Neural progenitor cell (in vitro differentiated cells): ENCODE measurements at regions not wholly inside any gene's neighbourhood (a gene's known extent, or its start where the extent isn't known, plus 50 kb on each side); places are given as distances from the start of the nearest gene placed in this dataset.

Experiments
- EZH2 ChIP-seq: fragments of 200-600 bp; sonication (generic); IDR thresholded peaks from 2 replicates; pipeline ENCODE4 v1.6.1; 2017; ENCODE audit warnings: antibody characterized with exemption, mild to moderate bottlenecking, moderate library complexity
- TF ChIP-seq, protein P1 (sequence below): fragments of 200-600 bp; sonication (generic); IDR thresholded peaks from 2 replicates; pipeline ENCODE4 v1.5.1; 2017; ENCODE audit warnings: antibody characterized with exemption, mild to moderate bottlenecking

- TF ChIP-seq EZH2: no peak
- TF ChIP-seq, protein P1, sequence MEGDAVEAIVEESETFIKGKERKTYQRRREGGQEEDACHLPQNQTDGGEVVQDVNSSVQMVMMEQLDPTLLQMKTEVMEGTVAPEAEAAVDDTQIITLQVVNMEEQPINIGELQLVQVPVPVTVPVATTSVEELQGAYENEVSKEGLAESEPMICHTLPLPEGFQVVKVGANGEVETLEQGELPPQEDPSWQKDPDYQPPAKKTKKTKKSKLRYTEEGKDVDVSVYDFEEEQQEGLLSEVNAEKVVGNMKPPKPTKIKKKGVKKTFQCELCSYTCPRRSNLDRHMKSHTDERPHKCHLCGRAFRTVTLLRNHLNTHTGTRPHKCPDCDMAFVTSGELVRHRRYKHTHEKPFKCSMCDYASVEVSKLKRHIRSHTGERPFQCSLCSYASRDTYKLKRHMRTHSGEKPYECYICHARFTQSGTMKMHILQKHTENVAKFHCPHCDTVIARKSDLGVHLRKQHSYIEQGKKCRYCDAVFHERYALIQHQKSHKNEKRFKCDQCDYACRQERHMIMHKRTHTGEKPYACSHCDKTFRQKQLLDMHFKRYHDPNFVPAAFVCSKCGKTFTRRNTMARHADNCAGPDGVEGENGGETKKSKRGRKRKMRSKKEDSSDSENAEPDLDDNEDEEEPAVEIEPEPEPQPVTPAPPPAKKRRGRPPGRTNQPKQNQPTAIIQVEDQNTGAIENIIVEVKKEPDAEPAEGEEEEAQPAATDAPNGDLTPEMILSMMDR: no peak
These were observed 63.7 kb upstream of the AUTS2 start for GRCh38 chr7:69534461-69535041.
